ENCODE measurements at regions not wholly inside any gene's neighbourhood (a gene's known extent, or its start where the extent isn't known, plus 50 kb on each side); places are given as distances from the start of the nearest gene placed in this dataset.

GRCh38 chr1:59079434-59080140 lies 217.3 kb upstream of the FGGY start:
- no peak for DNase-seq
- Histone ChIP-seq H3K9me3 (ENCODE audit: control insufficient read depth, low read length) (no peaks in the 10 kb centered on the region), H3K4me1 (ENCODE audit: control insufficient read depth, insufficient read depth, low read length) (peaks cover 7% of the 10 kb centered on the region), H3K27ac (ENCODE audit: low read length) (no peak overlapping the region), H3K27me3 (ENCODE audit: control insufficient read depth, insufficient read depth) (no peaks in the 10 kb centered on the region), H3K4me3 (ENCODE audit: low read length) (no peak overlapping the region)
- 50% methylated on average over 3 of the region's 3 CpGs for WGBS
- no peak for ATAC-seq
- intact Hi-C loops (cut with DNase I) = loop anchor here in 1 of 4 donors (10.0 kb wide), 2 partner anchors 215 to 295 kb away; partner anchors contain the start of genes FGGY and JUN

GRCh38 chr1:59081181-59081580 lies 215.7 kb upstream of the FGGY start:
- Histone ChIP-seq H3K27ac (ENCODE audit: low read length) (no peak overlapping the region), H3K9me3 (ENCODE audit: control insufficient read depth, low read length) (no peaks in the 10 kb centered on the region), H3K4me3 (ENCODE audit: low read length) (no peak overlapping the region), H3K27me3 (ENCODE audit: control insufficient read depth, insufficient read depth) (no peaks in the 10 kb centered on the region), H3K4me1 (ENCODE audit: control insufficient read depth, insufficient read depth, low read length) (peaks cover 8% of the 10 kb centered on the region)
- no peak for DNase-seq
- 93% methylated on average over 1 of the region's 1 CpG for WGBS
- no peak for ATAC-seq
- intact Hi-C loops (cut with DNase I) = loop anchor here in 1 of 4 donors (10.0 kb wide), 1 partner anchor 214 kb away; the partner anchor contains the start of gene FGGY

- Histone ChIP-seq H3K4me1 (ENCODE audit: control insufficient read depth, insufficient read depth, low read length) (peaks cover 8% of the 10 kb centered on the region), H3K9me3 (ENCODE audit: control insufficient read depth, low read length) (no peaks in the 10 kb centered on the region), H3K4me3 (ENCODE audit: low read length) (no peak overlapping the region), H3K27ac (ENCODE audit: low read length) (no peak overlapping the region), H3K27me3 (ENCODE audit: control insufficient read depth, insufficient read depth) (no peaks in the 10 kb centered on the region)
- 87% methylated on average over 5 of the region's 5 CpGs for WGBS
- ATAC-seq (no peak), DNase-seq (no peak)
- intact Hi-C loops (cut with DNase I) = loop anchor here in 1 of 4 donors (10.0 kb wide), 1 partner anchor 213 kb away; the partner anchor contains the start of gene FGGY
Observed at GRCh38 chr1:59081795-59082194, 215.1 kb upstream of the FGGY start.

- intact Hi-C loops (cut with DNase I) = loop anchor here in 1 of 4 donors (10.0 kb wide), 1 partner anchor 211 kb away; the partner anchor contains the start of gene FGGY
- H3K27ac ChIP-seq (ENCODE audit: low read length) = peak overlapping the region; percentile 46
- H3K27me3 ChIP-seq (ENCODE audit: control insufficient read depth, insufficient read depth) = no peaks in the 10 kb centered on the region
- no peaks in the 10 kb centered on the region for H3K9me3 ChIP-seq (ENCODE audit: control insufficient read depth, low read length)
- peak; percentile 84 to 85 for ATAC-seq
- H3K4me1 ChIP-seq (ENCODE audit: control insufficient read depth, insufficient read depth, low read length) = peaks cover 7% of the 10 kb centered on the region
- no peak overlapping the region for H3K4me3 ChIP-seq (ENCODE audit: low read length)
- peak; percentile 36 to 66 (median 61) for DNase-seq
- WGBS = 22% methylated on average over 9 of the region's 9 CpGs
Observed at GRCh38 chr1:59083946-59084865, 212.7 kb upstream of the FGGY start.

GRCh38 chr1:59085101-59085500 lies 211.8 kb upstream of the FGGY start:
- intact Hi-C loops (cut with DNase I) = loop anchor here in 1 of 4 donors (10.0 kb wide), 1 partner anchor 210 kb away; the partner anchor contains the start of gene FGGY
- H3K4me1 ChIP-seq (ENCODE audit: control insufficient read depth, insufficient read depth, low read length) = peaks cover 6% of the 10 kb centered on the region
- no peaks in the 10 kb centered on the region for H3K9me3 ChIP-seq (ENCODE audit: control insufficient read depth, low read length)
- 83% methylated on average over 3 of the region's 3 CpGs for WGBS
- H3K27me3 ChIP-seq (ENCODE audit: control insufficient read depth, insufficient read depth) = no peaks in the 10 kb centered on the region
- DNase-seq (no peak), ATAC-seq (no peak)
- H3K4me3 ChIP-seq (ENCODE audit: low read length) = no peak overlapping the region
- H3K27ac ChIP-seq (ENCODE audit: low read length) = no peak overlapping the region

- intact Hi-C loops (cut with DNase I) = loop anchor here in 1 of 4 donors (10.0 kb wide), 1 partner anchor 206 kb away; the partner anchor contains the start of gene FGGY
- ATAC-seq (no peak), DNase-seq (no peak)
- Histone ChIP-seq H3K27me3 (ENCODE audit: control insufficient read depth, insufficient read depth) (no peaks in the 10 kb centered on the region), H3K27ac (ENCODE audit: low read length) (no peak overlapping the region), H3K4me1 (ENCODE audit: control insufficient read depth, insufficient read depth, low read length) (peaks cover 4% of the 10 kb centered on the region), H3K4me3 (ENCODE audit: low read length) (no peak overlapping the region), H3K9me3 (ENCODE audit: control insufficient read depth, low read length) (no peaks in the 10 kb centered on the region)
- WGBS = 87% methylated on average over 4 of the region's 4 CpGs
Observed at GRCh38 chr1:59089036-59089798, 207.7 kb upstream of the FGGY start.

GRCh38 chr1:59089922-59090457 lies 206.9 kb upstream of the FGGY start:
- no peak overlapping the region for H3K4me3 ChIP-seq (ENCODE audit: low read length)
- intact Hi-C loops (cut with DNase I) = loop anchor here in 1 of 4 donors (10.0 kb wide), 1 partner anchor 205 kb away; the partner anchor contains the start of gene FGGY

GRCh38 chr1:59092126-59092525 lies 204.8 kb upstream of the FGGY start:
- Histone ChIP-seq H3K27me3 (ENCODE audit: control insufficient read depth, insufficient read depth) (no peaks in the 10 kb centered on the region), H3K4me1 (ENCODE audit: control insufficient read depth, insufficient read depth, low read length) (peaks cover 7% of the 10 kb centered on the region), H3K9me3 (ENCODE audit: control insufficient read depth, low read length) (no peaks in the 10 kb centered on the region), H3K4me3 (ENCODE audit: low read length) (no peak overlapping the region), H3K27ac (ENCODE audit: low read length) (no peak overlapping the region)
- no peak for DNase-seq
- WGBS = 89% methylated on average over 3 of the region's 3 CpGs
- intact Hi-C loops (cut with DNase I) = no loop called here
- no peak for ATAC-seq

More at GRCh38 chr1:59089922-59090457, 206.9 kb upstream of the FGGY start:
- no peak for ATAC-seq
- H3K9me3 ChIP-seq (ENCODE audit: control insufficient read depth, low read length) = no peaks in the 10 kb centered on the region
- no peaks in the 10 kb centered on the region for H3K27me3 ChIP-seq (ENCODE audit: control insufficient read depth, insufficient read depth)
- H3K4me1 ChIP-seq (ENCODE audit: control insufficient read depth, insufficient read depth, low read length) = no peaks in the 10 kb centered on the region
- DNase-seq = no peak
- WGBS = 93% methylated on average over 4 of the region's 4 CpGs
- no peak overlapping the region for H3K27ac ChIP-seq (ENCODE audit: low read length)

- Histone ChIP-seq H3K4me3 (ENCODE audit: low read length) (no peak overlapping the region), H3K4me1 (ENCODE audit: control insufficient read depth, insufficient read depth, low read length) (peaks cover 9% of the 10 kb centered on the region), H3K9me3 (ENCODE audit: control insufficient read depth, low read length) (no peaks in the 10 kb centered on the region), H3K27ac (ENCODE audit: low read length) (no peak overlapping the region), H3K27me3 (ENCODE audit: control insufficient read depth, insufficient read depth) (no peaks in the 10 kb centered on the region)
- intact Hi-C loops (cut with DNase I) = no loop called here
- 88% methylated on average over 4 of the region's 4 CpGs for WGBS
- DNase-seq = no peak
- ATAC-seq = no peak
Observed at GRCh38 chr1:59094001-59094400, 202.9 kb upstream of the FGGY start.

GRCh38 chr1:59096501-59096900 lies 200.4 kb upstream of the FGGY start:
- Histone ChIP-seq H3K27ac (ENCODE audit: low read length) (no peak overlapping the region), H3K4me1 (ENCODE audit: control insufficient read depth, insufficient read depth, low read length) (peaks cover 9% of the 10 kb centered on the region), H3K9me3 (ENCODE audit: control insufficient read depth, low read length) (no peaks in the 10 kb centered on the region), H3K4me3 (ENCODE audit: low read length) (no peak overlapping the region), H3K27me3 (ENCODE audit: control insufficient read depth, insufficient read depth) (no peaks in the 10 kb centered on the region)
- WGBS = 46% methylated on average over 8 of the region's 8 CpGs
- ATAC-seq (peak; percentile 94), DNase-seq (peak; percentile 51 to 75 (median 73))
- intact Hi-C loops (cut with DNase I) = no loop called here

Measured in right cardiac atrium (tissue), 5 donors.